ENCODE measurements at regions not wholly inside any gene's neighbourhood (a gene's known extent, or its start where the extent isn't known, plus 50 kb on each side); places are given as distances from the start of the nearest gene placed in this dataset.
"Not testable (repeated sequence)": the region's sequence is repeated elsewhere in the genome, so short reads cannot be mapped to it uniquely, and the experiment has no call there.

- Histone ChIP-seq H3K4me3 (ENCODE audit: low read length) (peak overlapping the region; percentile 33), H3K9me3 (ENCODE audit: control insufficient read depth, low read depth, low read length) (no peaks in the 10 kb centered on the region), H3K9ac (ENCODE audit: low read length) (no peak overlapping the region), H3K27me3 (ENCODE audit: control insufficient read depth, insufficient read depth, low read length) (no peaks in the 10 kb centered on the region), H3K27ac (ENCODE audit: low read length) (no peak overlapping the region), H3K36me3 (ENCODE audit: control insufficient read depth, low read depth, low read length) (no peaks in the 10 kb centered on the region), H3K4me1 (ENCODE audit: control insufficient read depth, low read depth, low read length) (peaks cover 14% of the 10 kb centered on the region)
Observed at GRCh38 chr6:80517525-80517924, 411.1 kb downstream of the BCKDHB start.

- not testable (repeated sequence) for H3K4me3 ChIP-seq (ENCODE audit: low read length); H3K9me3 ChIP-seq (ENCODE audit: control insufficient read depth, low read depth, low read length); H3K27me3 ChIP-seq (ENCODE audit: control insufficient read depth, insufficient read depth, low read length); H3K4me1 ChIP-seq (ENCODE audit: control insufficient read depth, low read depth, low read length); H3K9ac ChIP-seq (ENCODE audit: low read length); H3K27ac ChIP-seq (ENCODE audit: low read length); H3K36me3 ChIP-seq (ENCODE audit: control insufficient read depth, low read depth, low read length)
Observed at GRCh38 chr6:80510521-80510920, 404.1 kb downstream of the BCKDHB start.

- H3K9ac ChIP-seq (ENCODE audit: low read length): no peak overlapping the region
Observed at GRCh38 chr6:80508885-80509630, 402.6 kb downstream of the BCKDHB start.

GRCh38 chr6:80504882-80505281 is 398.4 kb downstream of the BCKDHB start:
- peaks cover 7% of the 10 kb centered on the region for H3K4me1 ChIP-seq (ENCODE audit: control insufficient read depth, low read depth, low read length)
- no peak overlapping the region for H3K9ac ChIP-seq (ENCODE audit: low read length)
- no peaks in the 10 kb centered on the region for H3K9me3 ChIP-seq (ENCODE audit: control insufficient read depth, low read depth, low read length)
- no peaks in the 10 kb centered on the region for H3K27me3 ChIP-seq (ENCODE audit: control insufficient read depth, insufficient read depth, low read length)
- H3K4me3 ChIP-seq (ENCODE audit: low read length): no peak overlapping the region
- no peaks in the 10 kb centered on the region for H3K36me3 ChIP-seq (ENCODE audit: control insufficient read depth, low read depth, low read length)
- H3K27ac ChIP-seq (ENCODE audit: low read length): no peak overlapping the region

More at GRCh38 chr6:80508885-80509630, 402.6 kb downstream of the BCKDHB start:
- Histone ChIP-seq H3K4me3 (ENCODE audit: low read length) (no peak overlapping the region), H3K27me3 (ENCODE audit: control insufficient read depth, insufficient read depth, low read length) (no peaks in the 10 kb centered on the region), H3K27ac (ENCODE audit: low read length) (no peak overlapping the region), H3K9me3 (ENCODE audit: control insufficient read depth, low read depth, low read length) (no peaks in the 10 kb centered on the region), H3K36me3 (ENCODE audit: control insufficient read depth, low read depth, low read length) (no peaks in the 10 kb centered on the region), H3K4me1 (ENCODE audit: control insufficient read depth, low read depth, low read length) (no peaks in the 10 kb centered on the region)

- Histone ChIP-seq H3K9me3 (ENCODE audit: control insufficient read depth, low read depth, low read length) (no peaks in the 10 kb centered on the region), H3K27me3 (ENCODE audit: control insufficient read depth, insufficient read depth, low read length) (no peaks in the 10 kb centered on the region), H3K9ac (ENCODE audit: low read length) (no peak overlapping the region), H3K4me1 (ENCODE audit: control insufficient read depth, low read depth, low read length) (peaks cover 10% of the 10 kb centered on the region), H3K4me3 (ENCODE audit: low read length) (no peak overlapping the region), H3K27ac (ENCODE audit: low read length) (no peak overlapping the region), H3K36me3 (ENCODE audit: control insufficient read depth, low read depth, low read length) (no peaks in the 10 kb centered on the region)
Observed at GRCh38 chr6:80503660-80504059, 397.2 kb downstream of the BCKDHB start.

GRCh38 chr6:80502871-80503270 is 396.4 kb downstream of the BCKDHB start:
- Histone ChIP-seq H3K4me1 (ENCODE audit: control insufficient read depth, low read depth, low read length) (peaks cover 10% of the 10 kb centered on the region), H3K9me3 (ENCODE audit: control insufficient read depth, low read depth, low read length) (no peaks in the 10 kb centered on the region), H3K27me3 (ENCODE audit: control insufficient read depth, insufficient read depth, low read length) (no peaks in the 10 kb centered on the region), H3K36me3 (ENCODE audit: control insufficient read depth, low read depth, low read length) (no peaks in the 10 kb centered on the region), H3K4me3 (ENCODE audit: low read length) (no peak overlapping the region), H3K27ac (ENCODE audit: low read length) (no peak overlapping the region), H3K9ac (ENCODE audit: low read length) (no peak overlapping the region)

- Histone ChIP-seq H3K4me3 (ENCODE audit: low read length) (no peak overlapping the region), H3K36me3 (ENCODE audit: control insufficient read depth, low read depth, low read length) (no peaks in the 10 kb centered on the region), H3K4me1 (ENCODE audit: control insufficient read depth, low read depth, low read length) (peaks cover 10% of the 10 kb centered on the region), H3K9ac (ENCODE audit: low read length) (no peak overlapping the region), H3K9me3 (ENCODE audit: control insufficient read depth, low read depth, low read length) (no peaks in the 10 kb centered on the region), H3K27me3 (ENCODE audit: control insufficient read depth, insufficient read depth, low read length) (no peaks in the 10 kb centered on the region), H3K27ac (ENCODE audit: low read length) (no peak overlapping the region)
Observed at GRCh38 chr6:80501636-80502035, 395.2 kb downstream of the BCKDHB start.

- H3K9ac ChIP-seq (ENCODE audit: low read length): not testable (repeated sequence)
Observed at GRCh38 chr6:80497696-80498486, 391.4 kb downstream of the BCKDHB start.

GRCh38 chr6:80489911-80490635 is 383.6 kb downstream of the BCKDHB start:
- Histone ChIP-seq H3K27me3 (ENCODE audit: control insufficient read depth, insufficient read depth, low read length) (no peaks in the 10 kb centered on the region), H3K4me1 (ENCODE audit: control insufficient read depth, low read depth, low read length) (no peaks in the 10 kb centered on the region), H3K4me3 (ENCODE audit: low read length) (no peak overlapping the region), H3K9ac (ENCODE audit: low read length) (no peak overlapping the region), H3K36me3 (ENCODE audit: control insufficient read depth, low read depth, low read length) (no peaks in the 10 kb centered on the region), H3K9me3 (ENCODE audit: control insufficient read depth, low read depth, low read length) (no peaks in the 10 kb centered on the region), H3K27ac (ENCODE audit: low read length) (no peak overlapping the region)

More at GRCh38 chr6:80497696-80498486, 391.4 kb downstream of the BCKDHB start:
- peaks cover 10% of the 10 kb centered on the region for H3K4me1 ChIP-seq (ENCODE audit: control insufficient read depth, low read depth, low read length)
- not testable (repeated sequence) for H3K27me3 ChIP-seq (ENCODE audit: control insufficient read depth, insufficient read depth, low read length); H3K4me3 ChIP-seq (ENCODE audit: low read length); H3K36me3 ChIP-seq (ENCODE audit: control insufficient read depth, low read depth, low read length); H3K9me3 ChIP-seq (ENCODE audit: control insufficient read depth, low read depth, low read length); H3K27ac ChIP-seq (ENCODE audit: low read length)

GRCh38 chr6:80488190-80488589 is 381.7 kb downstream of the BCKDHB start:
- H3K9ac ChIP-seq (ENCODE audit: low read length): no peak overlapping the region
- H3K36me3 ChIP-seq (ENCODE audit: control insufficient read depth, low read depth, low read length): no peaks in the 10 kb centered on the region
- H3K4me1 ChIP-seq (ENCODE audit: control insufficient read depth, low read depth, low read length): no peaks in the 10 kb centered on the region
- H3K9me3 ChIP-seq (ENCODE audit: control insufficient read depth, low read depth, low read length): no peaks in the 10 kb centered on the region
- no peak overlapping the region for H3K27ac ChIP-seq (ENCODE audit: low read length)
- no peak overlapping the region for H3K4me3 ChIP-seq (ENCODE audit: low read length)
- no peaks in the 10 kb centered on the region for H3K27me3 ChIP-seq (ENCODE audit: control insufficient read depth, insufficient read depth, low read length)

GRCh38 chr6:80485494-80485893 is 379.0 kb downstream of the BCKDHB start:
- H3K27me3 ChIP-seq (ENCODE audit: control insufficient read depth, insufficient read depth, low read length); H3K27ac ChIP-seq (ENCODE audit: low read length); H3K4me1 ChIP-seq (ENCODE audit: control insufficient read depth, low read depth, low read length); H3K36me3 ChIP-seq (ENCODE audit: control insufficient read depth, low read depth, low read length); H3K9ac ChIP-seq (ENCODE audit: low read length); H3K9me3 ChIP-seq (ENCODE audit: control insufficient read depth, low read depth, low read length); H3K4me3 ChIP-seq (ENCODE audit: low read length): not testable (repeated sequence)

Data from iPS-18a (cell line).